HCT116 (cell line): ENCODE measurements at regions not wholly inside any gene's neighbourhood (a gene's known extent, or its start where the extent isn't known, plus 50 kb on each side); places are given as distances from the start of the nearest gene placed in this dataset.

Experiments
- CEBPB ChIP-seq: IDR thresholded peaks from 2 replicates; pipeline ENCODE4 v1.6.1; 2012; ENCODE audit warnings: low read depth
- CTCF ChIP-seq, 3 experiments: fragments of 200-600 bp in 1 of 3; sonication (generic) in 1 of 3; IDR thresholded peaks in 2 of 3; conservative IDR thresholded peaks in 1 of 3; 2 replicates each; pipeline ENCODE4 v1.5.1; 2012 to 2017; ENCODE audit warnings: low read depth in 2 of 3, low read length in 2 of 3, antibody characterized with exemption in 1 of 3, borderline replicate concordance in 1 of 3, control low read depth in 1 of 3, mild to moderate bottlenecking in 1 of 3, mixed read lengths in 1 of 3, mixed run types in 1 of 3, moderate library complexity in 1 of 3; ENCODE audit not compliant: insufficient read depth in 1 of 3
- ELF1 ChIP-seq: IDR thresholded peaks from 2 replicates; pipeline ENCODE4 v1.6.1; 2012; ENCODE audit warnings: low read depth, borderline replicate concordance
- EZH2 ChIP-seq: fragments of 200-600 bp; sonication (generic); IDR thresholded peaks from 2 replicates; pipeline ENCODE4 v1.6.1; 2017; ENCODE audit warnings: antibody characterized with exemption, mixed run types
- FOSL1 ChIP-seq: IDR thresholded peaks from 2 replicates; pipeline ENCODE4 v1.6.1; 2012; ENCODE audit warnings: low read depth
- JUND ChIP-seq: IDR thresholded peaks from 2 replicates; pipeline ENCODE4 v1.6.1; 2012
- MAX ChIP-seq: IDR thresholded peaks from 2 replicates; pipeline ENCODE4 v1.6.1; 2012
- POLR2A ChIP-seq: IDR thresholded peaks from 2 replicates; pipeline ENCODE4 v1.7.0; 2011; ENCODE audit warnings: borderline replicate concordance; ENCODE audit not compliant: insufficient read depth, insufficient read length; ENCODE audit errors: extremely low read depth
- POLR2AphosphoS5 ChIP-seq: IDR thresholded peaks from 2 replicates; pipeline ENCODE4 v1.6.1; 2011; ENCODE audit warnings: mild to moderate bottlenecking, low read depth, low read length, moderate library complexity
- REST ChIP-seq: IDR thresholded peaks from 2 replicates; pipeline ENCODE4 v1.6.1; 2012; ENCODE audit warnings: low read depth
- SIN3A ChIP-seq: IDR thresholded peaks from 2 replicates; pipeline ENCODE4 v1.6.1; 2012; ENCODE audit warnings: low read depth
- SP1 ChIP-seq: IDR thresholded peaks from 2 replicates; pipeline ENCODE4 v1.6.1; 2012; ENCODE audit warnings: low read depth

GRCh38 chr12:91422127-91422526, 239.5 kb upstream of the DCN start:
- no peak for TF ChIP-seq POLR2A
- TF ChIP-seq JUND: no peak
- no peak for TF ChIP-seq CTCF (IDR thresholded peaks at IDR 0.05 in 2 of 3, conservative IDR thresholded peaks at IDR 0.05 in 1 of 3; ENCODE audit: borderline replicate concordance in 1 of 3, insufficient read depth in 1 of 3, low read depth in 2 of 3, low read length in 2 of 3)
- TF ChIP-seq ELF1: no peak
- no peak for TF ChIP-seq EZH2
- TF ChIP-seq SIN3A: no peak
- no peak for TF ChIP-seq SP1
- no peak for TF ChIP-seq POLR2AphosphoS5
- no peak for TF ChIP-seq CEBPB
- no peak for TF ChIP-seq FOSL1
- TF ChIP-seq MAX: no peak
- no peak for TF ChIP-seq REST
